GM18505 (cell line): ENCODE measurements at regions not wholly inside any gene's neighbourhood (a gene's known extent, or its start where the extent isn't known, plus 50 kb on each side); places are given as distances from the start of the nearest gene placed in this dataset.

ENCODE experiments used
- ATAC-seq: cut with Tn5 transposase; IDR thresholded peaks from one replicate; pipeline ENCODE4 v1.9.1; 2021; ENCODE audit not compliant: unreplicated experiment
- POLR2A ChIP-seq: IDR thresholded peaks from 4 replicates; pipeline ENCODE4 v1.6.1; 2011; ENCODE audit warnings: borderline replicate concordance; ENCODE audit not compliant: insufficient read depth, insufficient read length; ENCODE audit errors: extremely low read depth

DNA sequence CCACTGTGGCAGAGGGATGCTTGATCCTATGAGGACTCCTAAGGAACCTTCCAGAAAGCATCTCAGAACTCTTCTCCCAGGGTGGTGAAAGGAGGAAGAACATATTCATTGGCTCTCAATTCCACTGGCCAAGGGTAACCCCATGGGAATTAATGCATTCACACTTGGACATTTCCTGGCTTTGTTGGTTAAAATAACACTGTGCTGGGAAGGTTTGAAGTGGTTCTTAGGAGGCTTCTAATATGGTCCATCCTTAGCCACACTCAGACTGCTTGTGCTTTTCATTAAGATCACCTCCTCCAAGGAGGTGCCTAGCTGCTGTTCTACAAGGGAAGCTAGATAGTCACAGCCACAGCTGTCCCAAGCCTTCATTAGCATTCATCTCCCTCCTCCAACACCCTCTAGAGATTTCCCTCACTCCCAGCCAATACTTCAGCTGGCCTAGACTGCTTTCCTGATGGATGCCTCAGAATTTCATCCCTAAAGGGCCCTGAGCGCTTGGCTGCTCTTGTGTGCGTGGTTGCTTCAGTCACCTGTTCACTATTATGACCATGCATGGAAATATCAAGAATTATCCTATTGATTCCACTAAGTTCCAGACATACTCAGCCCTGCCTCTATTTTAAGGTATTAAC lies 544.4 kb downstream of the PLPP3 start:
- ATAC-seq: no peak
- no peak for TF ChIP-seq POLR2A

- ATAC-seq: no peak
- no peak for TF ChIP-seq POLR2A
Measured at GRCh38 chr1:56034222-56034621, 545.1 kb downstream of the PLPP3 start.

DNA sequence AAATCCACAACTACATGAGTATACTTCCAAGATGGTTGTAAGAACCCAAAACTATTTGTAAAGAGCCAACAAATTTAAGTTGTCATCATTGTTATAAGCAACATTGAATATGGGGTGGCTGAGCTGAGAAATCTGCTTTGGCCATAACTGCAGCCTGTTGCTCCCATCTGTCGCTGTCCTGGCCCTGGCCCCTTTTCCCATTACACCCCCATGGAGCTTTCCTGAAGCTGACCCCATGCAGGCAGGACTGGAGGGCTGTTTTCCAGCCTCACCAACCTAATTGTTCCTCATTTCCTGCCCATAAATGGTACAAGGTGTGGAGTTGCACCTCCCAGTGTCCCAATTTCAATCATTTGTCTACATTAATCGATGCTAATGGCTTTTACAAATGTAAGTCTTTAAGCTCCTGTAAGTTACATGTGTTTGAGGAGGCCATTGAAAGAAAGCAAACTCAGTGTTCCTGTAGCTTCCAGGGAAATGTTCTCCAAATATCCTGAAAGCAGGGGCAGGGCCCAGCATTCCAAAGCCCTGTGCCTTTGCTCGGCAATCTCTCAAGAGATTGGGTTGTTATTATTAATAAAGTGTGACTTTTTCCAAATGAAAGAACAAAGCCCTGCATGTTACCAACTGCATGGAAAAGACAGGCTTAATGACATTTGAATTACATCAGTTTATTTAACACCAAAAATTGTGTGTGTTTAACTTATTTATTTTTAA lies 545.9 kb downstream of the PLPP3 start:
- no peak for TF ChIP-seq POLR2A
- ATAC-seq: no peak

GRCh38 chr1:56032096-56032676 lies 547.2 kb downstream of the PLPP3 start:
- ATAC-seq: no peak
- no peak for TF ChIP-seq POLR2A

DNA sequence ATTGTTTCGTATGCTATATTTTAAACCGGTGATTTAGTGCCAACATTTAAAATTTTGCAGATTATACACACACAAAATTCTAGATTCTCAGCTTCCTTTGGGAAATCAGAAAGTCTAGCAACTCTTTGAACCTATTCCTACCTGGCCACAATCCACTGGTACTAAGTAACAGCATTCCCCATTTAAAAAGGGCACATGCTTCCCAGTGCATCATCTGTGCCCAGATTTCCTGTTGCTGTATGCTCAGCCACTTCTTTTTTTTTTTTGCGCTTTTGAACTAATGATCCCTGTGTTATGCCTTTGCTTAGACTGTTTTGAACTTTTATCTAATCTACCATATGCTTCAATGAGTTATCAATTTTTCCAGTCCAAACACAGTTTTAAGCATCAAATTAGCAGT lies 548.4 kb downstream of the PLPP3 start:
- ATAC-seq: no peak
- no peak for TF ChIP-seq POLR2A

DNA sequence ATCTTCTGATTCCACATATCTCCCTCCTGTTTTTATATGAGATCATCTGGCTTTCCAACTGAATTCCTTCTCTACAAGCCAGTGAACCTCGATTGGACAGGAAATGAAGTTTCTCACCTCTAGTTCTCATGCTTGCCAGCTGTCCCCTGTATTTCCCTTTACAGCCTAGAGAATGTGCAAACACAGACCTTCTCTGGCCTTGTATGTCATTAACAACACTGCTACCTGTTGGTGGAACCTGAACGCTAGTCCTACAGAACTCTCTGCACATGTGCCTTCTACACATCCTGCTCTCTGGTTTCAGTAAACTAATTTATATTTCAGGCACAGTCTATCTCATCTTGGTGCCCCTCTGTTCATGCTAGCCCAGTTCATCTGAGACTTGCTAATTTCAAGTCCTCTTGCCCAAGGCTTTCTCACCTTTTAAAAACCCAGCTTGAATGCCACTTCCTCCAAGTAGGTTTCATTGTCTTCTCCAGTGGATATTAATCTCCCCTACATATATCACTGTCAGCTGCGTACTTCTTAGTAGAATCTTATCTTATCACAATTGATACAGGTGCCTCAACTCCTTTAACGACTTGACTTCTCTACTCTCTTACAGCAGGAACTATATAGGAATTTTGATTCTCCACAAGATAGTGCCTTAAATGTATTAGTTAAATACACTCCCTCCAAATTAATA lies 549.9 kb downstream of the PLPP3 start:
- TF ChIP-seq POLR2A: no peak
- ATAC-seq: no peak

- TF ChIP-seq POLR2A: no peak
- ATAC-seq: no peak
Measured at GRCh38 chr1:56028911-56029310, 550.5 kb downstream of the PLPP3 start.

DNA sequence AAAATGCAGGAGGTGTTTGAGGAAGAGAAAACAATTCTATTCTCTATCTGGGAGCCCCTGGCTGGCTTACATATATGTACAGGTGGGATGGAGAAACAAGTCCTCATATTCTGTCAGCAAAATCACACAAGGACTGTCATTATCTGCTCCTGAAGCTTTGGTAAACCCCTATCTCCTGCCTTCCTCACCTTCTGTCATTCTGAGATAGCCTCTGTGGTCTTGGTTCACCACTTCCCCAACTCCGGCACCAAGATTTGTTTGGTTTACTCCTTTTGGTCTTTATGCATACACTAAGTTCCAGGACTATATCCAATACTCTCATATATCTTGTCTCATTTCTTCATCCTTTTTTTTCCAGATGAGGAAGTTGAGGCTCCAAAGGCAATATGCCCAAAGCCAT lies 551.1 kb downstream of the PLPP3 start:
- TF ChIP-seq POLR2A: no peak
- ATAC-seq: no peak

DNA sequence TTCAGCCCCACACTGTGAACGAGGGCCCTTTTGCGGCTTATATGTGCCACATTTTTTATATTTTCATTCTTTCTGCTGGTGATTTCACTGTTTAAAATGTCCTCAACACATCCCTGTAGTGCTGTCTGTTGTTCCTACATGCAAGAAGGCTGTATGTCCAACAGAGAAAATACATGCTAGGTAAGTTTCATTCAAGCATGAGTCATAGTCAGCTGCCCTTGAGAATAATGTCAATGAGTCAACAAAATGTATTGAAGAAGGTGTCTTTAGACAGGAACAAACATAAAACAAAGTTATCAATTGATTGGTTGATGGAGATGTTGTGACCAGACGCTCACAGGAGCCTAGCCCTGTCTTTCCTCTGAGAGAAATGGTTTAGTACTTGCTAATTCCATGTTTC lies 553.4 kb downstream of the PLPP3 start:
- no peak for TF ChIP-seq POLR2A
- ATAC-seq: no peak

DNA sequence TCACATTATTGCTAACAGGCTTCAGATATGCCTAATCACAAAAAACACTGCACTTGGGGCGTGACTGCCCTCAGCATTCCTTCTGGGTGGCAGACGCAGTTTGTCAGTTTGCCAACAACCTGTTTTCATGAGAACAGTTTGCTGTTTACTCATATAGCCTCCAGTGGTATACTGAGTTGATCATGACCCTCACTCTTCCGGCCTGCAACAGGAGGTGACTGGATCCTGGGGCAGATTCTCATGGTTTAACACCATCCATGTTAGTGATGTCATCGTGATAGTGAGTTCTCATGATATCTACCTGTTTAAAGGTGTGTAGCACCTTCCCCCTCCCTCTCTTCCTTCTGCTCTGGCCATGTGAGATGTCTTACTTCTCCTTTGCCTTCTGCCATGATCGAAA lies 555.2 kb downstream of the PLPP3 start:
- ATAC-seq: no peak
- TF ChIP-seq POLR2A: no peak

DNA sequence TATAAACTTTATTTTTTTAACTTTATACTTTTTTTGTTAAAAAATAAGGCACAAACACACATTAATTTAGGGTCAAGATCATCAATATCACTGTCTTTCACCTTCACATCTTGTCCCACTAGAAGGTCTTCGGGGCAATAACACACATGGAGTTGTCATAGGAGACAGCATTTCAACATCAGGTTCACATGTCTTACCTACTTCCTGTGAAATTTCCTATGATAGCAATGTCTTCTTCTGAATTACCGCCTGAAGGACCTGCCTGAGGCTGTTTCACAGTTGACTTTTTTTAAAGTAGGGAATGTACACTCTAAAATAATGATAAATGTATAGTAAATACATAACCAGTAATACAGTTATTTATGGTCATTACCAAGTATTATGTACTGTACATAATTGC lies 559.4 kb downstream of the PLPP3 start:
- no peak for ATAC-seq

GRCh38 chr1:56019472-56019871 lies 559.9 kb downstream of the PLPP3 start:
- ATAC-seq: no peak
- TF ChIP-seq POLR2A: no peak

More for the DNA sequence above, 559.4 kb downstream of the PLPP3 start:
- TF ChIP-seq POLR2A: no peak

DNA sequence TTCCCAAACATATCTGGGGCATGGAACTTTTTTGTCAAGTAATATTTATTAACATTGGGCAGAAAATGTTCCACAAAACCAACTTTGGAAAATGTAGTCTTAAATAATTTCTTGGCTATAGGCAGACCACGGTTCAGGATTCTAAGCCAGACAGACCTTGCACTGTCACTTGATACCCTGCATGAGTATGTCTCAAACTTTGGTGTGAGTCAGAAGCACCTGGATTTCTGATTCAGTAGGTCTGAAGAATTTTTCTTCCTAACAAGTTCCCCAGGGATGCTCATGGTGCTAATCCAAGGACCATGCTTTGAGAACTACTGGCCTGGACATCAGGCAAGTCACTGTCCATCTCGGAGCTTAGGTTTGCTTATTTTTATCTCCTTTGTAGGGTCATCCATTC lies 562.0 kb downstream of the PLPP3 start:
- no peak for TF ChIP-seq POLR2A
- no peak for ATAC-seq
